Fibroblast of upper back skin (primary cell): ENCODE measurements at regions not wholly inside any gene's neighbourhood (a gene's known extent, or its start where the extent isn't known, plus 50 kb on each side); places are given as distances from the start of the nearest gene placed in this dataset.
"Not testable (repeated sequence)": the region's sequence is repeated elsewhere in the genome, so short reads cannot be mapped to it uniquely, and the experiment has no call there.

ENCODE experiments used
- DNase-seq: peaks from one replicate; pipeline ENCODE4 v3.0.0-alpha.2; 2013

DNA sequence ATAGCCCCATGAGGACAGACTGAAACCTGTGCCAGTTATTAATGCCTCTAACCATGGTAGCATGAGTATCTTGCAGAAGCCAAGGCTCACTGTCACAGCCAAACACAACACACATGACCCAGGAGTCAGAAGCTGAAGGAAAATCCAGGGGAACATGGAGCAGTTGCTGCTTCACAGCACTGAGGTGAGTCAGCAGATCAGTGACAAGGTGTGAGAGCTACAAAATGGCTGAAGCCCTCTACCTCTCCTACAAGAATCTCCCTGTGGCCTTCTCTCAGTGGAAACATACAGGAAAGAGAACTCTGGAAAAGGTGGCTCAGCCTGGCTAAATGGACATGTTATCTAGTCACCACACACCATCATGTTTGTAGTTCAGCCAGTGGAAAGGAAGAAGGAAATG lies 93.5 kb downstream of the NAB1 start:
- DNase-seq, result no peak

DNA sequence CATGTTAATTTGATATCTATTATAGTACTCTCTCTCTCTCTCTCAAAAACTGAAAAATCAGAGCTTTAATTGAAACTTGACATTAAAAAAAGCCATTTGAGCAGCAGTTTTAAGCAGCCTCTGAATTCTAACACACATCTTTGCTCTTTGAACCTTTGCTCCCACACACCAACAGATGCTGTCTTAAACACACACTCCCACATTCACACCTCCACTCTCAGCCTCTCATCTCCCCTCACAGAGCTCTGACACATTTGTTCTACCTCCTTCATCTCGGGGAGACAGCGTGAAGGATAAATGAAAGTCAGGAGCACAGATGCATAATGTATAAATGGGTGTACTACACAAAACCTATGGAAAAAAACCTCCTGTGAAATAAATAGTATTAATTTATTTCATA lies 95.2 kb downstream of the NAB1 start:
- DNase-seq, result no peak

DNA sequence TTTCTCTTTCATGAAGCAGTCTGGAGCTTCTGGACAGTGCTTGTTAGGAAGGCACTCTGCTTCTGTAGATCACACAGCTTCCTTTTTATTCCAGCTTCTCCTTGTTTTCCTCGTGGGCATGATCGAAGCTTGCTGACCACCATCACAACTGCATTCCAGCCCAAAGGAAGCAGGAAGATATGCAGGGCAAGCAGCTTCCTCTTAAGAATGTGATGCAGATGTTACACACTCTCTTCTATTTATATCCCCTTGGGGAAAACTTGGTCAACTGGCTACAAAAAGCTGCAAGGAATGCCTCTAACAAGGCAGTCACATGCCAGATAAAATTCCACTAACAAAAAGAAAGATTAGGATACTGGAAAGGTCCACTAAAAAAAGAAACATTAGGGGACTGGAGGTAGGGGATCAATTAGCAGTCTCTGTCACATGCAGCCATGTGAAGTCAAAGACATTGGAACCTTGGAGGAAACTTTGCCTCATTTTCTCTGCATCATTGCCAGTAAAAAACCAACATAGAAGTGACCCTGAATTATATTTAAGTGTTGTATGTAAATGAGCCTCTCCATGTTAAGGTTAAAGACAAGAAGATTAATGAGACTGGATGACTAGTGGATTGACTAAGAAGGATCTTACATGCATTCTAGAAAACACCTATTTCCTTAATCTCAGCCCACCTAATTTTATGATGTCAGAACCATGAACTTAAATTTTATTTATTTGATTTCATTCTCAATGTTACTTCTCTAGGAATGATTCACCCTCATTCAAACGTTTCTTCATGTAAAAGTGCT lies 98.3 kb downstream of the NAB1 start:
- DNase-seq, result peak; percentile 77

GRCh38 chr2:190748966-190749365 lies 100.1 kb downstream of the NAB1 start:
- no peak for DNase-seq

DNA sequence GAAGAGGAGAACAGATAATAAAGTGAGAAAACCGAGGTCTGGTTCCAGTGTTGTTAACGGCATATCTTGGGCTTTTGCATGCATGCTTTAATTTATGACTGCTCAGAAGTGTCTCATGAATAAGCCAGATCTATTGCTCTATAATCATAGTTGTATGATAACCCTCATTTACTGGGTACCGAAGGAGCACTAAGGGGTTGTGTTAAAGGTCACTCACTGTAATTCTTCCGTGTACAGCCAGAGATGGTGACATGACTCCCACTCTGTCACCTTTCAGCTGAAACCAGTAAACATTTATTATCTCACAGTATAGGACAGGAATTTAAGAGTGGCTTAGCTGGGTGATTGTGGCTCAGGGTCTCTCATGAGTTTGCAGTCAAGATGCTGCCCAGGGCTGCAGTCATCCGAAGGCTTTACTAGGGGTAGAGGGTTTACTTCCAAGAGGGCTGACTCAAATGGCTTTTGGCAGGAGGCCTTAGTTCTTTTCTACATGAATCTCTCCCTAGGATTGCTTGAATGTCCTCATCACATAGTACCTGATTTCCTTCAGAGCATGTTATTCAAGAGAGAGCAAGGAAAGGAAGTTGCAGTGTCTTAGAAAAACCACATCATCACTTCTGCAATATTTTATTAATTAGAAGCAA lies 107.0 kb downstream of the NAB1 start:
- DNase-seq, result peak; percentile 31

- DNase-seq, result peak; percentile 63
Observed at GRCh38 chr2:190759749-190760213, 110.9 kb downstream of the NAB1 start.

- DNase-seq, result not testable (repeated sequence)
Observed at GRCh38 chr2:190760353-190761150, 111.7 kb downstream of the NAB1 start.

DNA sequence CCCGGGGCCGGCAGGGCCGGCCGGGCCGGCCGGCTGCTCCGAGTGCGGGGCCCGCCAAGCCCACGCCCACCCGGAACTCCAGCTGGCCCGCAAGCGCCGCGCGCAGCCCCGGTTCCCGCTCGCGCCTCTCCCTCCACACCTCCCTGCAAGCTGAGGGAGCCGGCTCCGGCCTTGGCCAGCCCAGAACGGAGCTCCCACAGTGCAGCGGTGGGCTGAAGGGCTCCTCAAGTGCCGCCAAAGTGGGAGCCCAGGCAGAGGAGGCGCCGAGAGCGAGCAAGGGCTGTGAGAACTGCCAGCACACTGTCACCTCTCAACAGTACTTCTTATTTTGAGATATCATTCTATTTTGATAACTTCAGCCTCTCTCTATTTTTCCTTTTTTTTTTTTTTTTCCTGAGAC lies 112.3 kb downstream of the NAB1 start:
- DNase-seq, result not testable (repeated sequence)

GRCh38 chr2:190762566-190762965 lies 113.7 kb downstream of the NAB1 start:
- no peak for DNase-seq

DNA sequence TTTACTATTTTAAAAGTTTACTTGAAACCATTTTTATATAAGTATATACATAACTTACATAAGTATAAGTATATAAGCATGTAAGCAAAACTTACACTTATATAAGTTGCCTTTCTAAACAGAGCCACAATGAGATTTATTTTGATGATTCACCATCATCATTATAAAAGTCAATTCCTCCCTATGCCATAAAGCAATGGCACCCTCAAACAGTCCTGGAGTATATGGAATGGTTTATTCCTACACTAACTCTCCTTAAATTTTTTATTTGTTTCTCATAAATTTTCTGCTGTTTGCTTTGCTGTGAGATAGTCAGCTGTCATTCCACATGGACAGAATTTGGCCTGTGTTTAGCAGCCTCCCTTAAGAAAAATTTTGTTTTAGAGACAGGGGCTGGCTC lies 114.2 kb downstream of the NAB1 start:
- no peak for DNase-seq

DNA sequence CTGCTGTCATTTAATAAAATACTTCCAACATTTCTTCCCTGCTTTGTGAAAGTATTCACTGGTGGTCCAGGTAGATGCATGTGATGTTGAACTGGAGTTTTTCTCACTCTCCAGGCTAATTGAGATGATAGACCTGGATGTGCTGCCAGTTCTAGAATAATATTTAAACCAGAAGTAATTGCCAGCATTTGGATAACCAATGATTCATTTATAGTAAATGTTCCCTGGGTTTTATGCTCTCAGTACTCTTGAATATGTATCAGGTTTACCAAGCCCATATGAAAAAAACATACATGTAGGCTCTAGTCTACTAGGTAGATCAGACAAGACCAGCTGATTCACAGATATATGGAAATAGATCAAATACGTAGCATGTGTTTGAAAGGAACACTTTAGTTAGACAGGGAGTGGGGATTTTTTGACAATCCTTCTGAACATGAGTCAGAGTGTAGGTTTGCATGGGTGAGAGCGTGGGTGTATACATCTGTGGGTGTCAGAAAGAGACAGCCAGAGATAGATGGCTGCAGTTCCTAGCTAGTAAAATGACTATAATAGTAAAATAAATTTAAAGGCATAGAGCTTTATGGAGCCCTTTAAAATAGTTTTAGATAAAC lies 115.1 kb downstream of the NAB1 start:
- peak; percentile 40 for DNase-seq

DNA sequence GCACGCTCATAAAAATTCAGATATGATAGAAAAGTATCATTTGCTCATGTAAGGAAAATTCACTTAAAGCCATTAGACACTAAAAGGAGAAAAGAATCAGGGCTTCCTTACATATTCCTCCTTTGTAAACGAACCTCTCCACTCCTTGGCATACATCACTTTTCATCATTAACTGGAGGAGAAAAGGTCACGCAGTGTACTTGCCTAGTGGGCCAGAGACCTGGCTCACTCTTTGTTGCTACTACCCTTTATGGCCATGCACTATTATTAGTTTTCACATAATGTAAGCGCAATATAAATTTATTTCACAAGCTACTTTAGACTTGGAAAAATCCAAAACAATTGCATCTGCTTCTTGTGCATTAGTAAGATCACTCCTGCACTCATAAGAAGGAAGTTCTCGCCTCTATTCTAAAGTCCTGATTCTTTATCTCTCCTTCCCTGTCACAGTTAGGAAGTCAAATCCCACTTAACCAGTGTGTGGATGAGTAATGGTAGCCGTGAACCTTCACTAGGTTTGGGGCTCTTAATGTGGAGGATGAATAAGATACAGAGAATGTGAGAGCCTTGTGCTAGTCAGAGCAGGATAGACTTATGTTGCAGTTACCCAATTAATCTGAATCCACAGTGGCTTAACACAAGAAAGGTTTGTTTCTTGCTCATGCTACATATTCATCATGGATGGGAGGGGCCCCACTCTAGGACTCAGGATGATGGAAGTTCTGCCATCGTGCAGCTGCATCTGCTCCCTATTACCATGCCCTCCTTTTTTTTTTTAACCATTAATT lies 115.0 kb upstream of the GLS start:
- peak; percentile 89 for DNase-seq

DNA sequence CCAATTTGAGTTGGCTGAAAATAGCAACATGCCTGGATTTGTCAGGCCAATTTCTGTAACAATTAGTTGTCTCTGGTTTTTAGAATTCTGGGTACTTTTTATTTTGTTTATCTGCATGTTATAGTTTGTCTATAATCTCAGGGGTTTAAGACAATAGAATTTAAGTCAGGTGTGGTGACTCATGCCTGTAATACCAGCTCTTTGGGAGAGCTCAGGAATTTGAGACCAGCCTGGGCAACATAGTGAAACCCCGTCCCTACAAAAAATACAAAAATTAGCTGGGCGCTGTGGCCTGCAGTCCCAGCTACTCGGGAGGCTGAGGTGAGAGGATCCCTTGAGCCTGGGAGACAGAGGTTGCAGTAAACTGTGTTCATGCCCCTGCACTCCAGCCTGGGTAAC lies 114.4 kb upstream of the GLS start:
- no peak for DNase-seq

GRCh38 chr2:190766595-190766994 lies 114.0 kb upstream of the GLS start:
- no peak for DNase-seq

DNA sequence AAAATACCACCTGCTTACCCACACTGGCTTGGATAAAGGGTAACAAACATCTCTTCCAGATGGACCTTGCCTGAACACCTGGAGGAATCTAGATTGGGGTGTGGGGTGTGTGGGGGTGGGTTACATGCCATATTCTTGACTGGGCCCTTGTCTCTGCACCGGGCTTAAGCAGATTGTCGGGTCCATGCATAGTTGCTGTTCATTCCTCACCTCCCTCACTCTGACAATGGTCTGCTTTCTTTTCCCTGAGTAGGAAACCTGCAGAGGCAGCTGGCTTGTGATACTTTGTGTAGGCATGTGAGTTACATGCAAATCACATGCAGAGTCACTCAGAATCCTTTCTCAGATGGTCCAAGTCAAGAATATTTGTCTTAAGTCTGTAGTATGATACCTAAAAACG lies 112.8 kb upstream of the GLS start:
- DNase-seq, result no peak

GRCh38 chr2:190769258-190769657 lies 111.4 kb upstream of the GLS start:
- DNase-seq, result no peak

DNA sequence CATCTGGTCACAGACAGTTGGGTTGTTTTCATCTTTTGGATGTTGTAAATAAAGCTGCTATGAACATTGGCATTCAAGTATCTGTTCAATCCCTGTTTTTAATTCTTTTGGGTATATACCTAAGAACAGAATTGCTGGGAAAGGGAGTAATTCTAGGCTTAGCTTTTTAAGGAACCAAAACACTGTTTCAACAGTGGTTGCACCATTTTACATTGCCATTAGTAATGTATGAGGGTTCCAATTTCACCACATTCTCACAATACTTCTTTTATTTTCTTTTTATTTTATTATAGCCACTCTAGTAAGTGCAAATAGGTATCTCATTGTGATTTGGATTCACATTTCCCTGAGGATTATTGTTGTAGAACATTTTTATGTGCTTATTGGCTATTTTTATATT lies 108.9 kb upstream of the GLS start:
- no peak for DNase-seq

- no peak for DNase-seq
Observed at GRCh38 chr2:190780594-190780993, 100.0 kb upstream of the GLS start.

DNA sequence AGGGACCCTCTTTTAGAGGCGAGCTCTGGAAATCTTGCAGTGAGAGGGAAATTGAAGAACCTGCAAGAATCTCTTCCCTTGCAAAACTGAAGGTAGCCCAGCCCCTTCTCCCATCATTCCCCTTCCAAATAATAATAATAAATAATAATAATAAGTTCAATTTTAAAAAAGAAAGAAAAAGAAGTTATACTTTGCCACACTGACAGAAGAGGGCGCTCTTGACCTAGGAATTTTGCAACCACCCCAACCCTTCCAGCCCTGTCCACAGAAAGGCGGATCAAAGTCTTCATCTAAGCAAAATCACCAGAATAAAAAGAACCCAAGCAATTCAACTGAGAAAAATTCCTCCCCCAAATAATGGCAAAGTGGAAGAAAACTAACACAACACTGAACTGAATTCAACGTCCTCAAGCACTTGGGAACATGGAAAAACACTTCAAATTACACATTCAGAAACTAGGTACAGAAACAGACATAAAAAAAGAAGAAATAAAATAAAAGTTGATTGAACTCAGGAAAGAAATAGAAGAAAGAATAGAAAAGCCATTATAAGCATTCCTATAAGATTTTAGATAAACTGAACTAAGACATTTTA lies 98.9 kb upstream of the GLS start:
- peak; percentile 71 for DNase-seq

DNA sequence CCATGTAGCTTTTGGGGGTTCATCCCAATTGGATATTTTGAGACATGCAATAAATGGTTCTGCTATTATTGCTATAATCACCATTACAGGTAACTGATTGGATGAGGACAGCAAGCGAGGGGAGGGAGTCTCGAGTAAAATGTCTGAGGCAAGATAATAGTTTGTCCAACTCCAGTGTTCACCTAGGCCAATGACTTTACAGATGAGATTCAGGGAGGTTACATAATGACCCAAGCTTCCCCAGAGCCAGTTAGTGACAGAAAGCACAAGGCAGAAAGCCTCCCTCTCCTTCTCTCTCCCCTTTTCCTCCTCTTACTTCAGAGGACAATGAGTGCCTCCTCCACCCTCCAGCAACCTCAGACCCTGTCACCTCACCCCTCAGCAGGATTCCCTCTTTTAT lies 98.4 kb upstream of the GLS start:
- DNase-seq, result no peak

GRCh38 chr2:190783513-190784263 lies 96.9 kb upstream of the GLS start:
- no peak for DNase-seq
